HUES48 (cell line): ENCODE measurements at regions not wholly inside any gene's neighbourhood (a gene's known extent, or its start where the extent isn't known, plus 50 kb on each side); places are given as distances from the start of the nearest gene placed in this dataset.

ENCODE experiments used
- H3K27ac ChIP-seq: one replicate; pipeline ENCODE4 v1.7.0; 2013; ENCODE audit warnings: low read depth, low read length, inconsistent platforms
- H3K27me3 ChIP-seq: 2 replicates; pipeline ENCODE4 v1.6.1; 2013; ENCODE audit warnings: mild to moderate bottlenecking, low read length; ENCODE audit not compliant: control insufficient read depth, insufficient read depth
- H3K36me3 ChIP-seq: 2 replicates; pipeline ENCODE4 v1.6.1; 2013; ENCODE audit warnings: low read length; ENCODE audit not compliant: control insufficient read depth, insufficient read depth
- H3K4me1 ChIP-seq: 2 replicates; pipeline ENCODE4 v1.6.1; 2013; ENCODE audit warnings: mild to moderate bottlenecking, low read length; ENCODE audit not compliant: control insufficient read depth, insufficient read depth
- H3K4me3 ChIP-seq: 2 replicates; pipeline ENCODE4 v1.5.1; 2013; ENCODE audit warnings: mild to moderate bottlenecking, low read depth, low read length
- H3K9ac ChIP-seq: 2 replicates; pipeline ENCODE4 v1.6.1; 2013; ENCODE audit warnings: mild to moderate bottlenecking, low read depth, low read length, moderate library complexity
- H3K9me3 ChIP-seq: 2 replicates; pipeline ENCODE4 v1.6.1; 2013; ENCODE audit warnings: low read length; ENCODE audit not compliant: control insufficient read depth, insufficient read depth

DNA sequence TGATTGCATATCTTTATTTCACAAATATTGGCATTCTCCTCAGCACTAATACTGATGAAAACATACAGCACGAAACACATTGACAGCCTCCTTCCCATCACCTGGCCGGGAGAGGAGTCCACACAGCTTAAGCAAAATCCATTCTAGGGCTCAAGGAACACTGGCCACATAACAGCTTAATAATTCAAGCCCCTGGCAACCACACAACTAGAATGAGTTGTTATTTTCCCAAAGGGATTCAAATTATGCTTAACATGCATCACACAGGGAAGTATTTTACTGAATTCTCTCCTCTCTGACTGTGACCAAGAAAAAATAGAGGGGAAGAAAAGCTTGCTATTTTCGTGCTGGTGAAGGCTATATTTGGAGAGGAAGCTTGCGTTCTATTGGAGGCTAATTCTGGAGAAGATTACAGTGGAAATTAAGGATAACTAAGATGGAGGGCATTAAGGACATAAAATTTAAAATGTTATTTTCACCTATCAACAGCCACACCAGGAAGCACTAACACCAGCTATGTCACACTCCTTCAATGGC is 198.5 kb downstream of the ADGRG6 start:
- Histone ChIP-seq H3K9me3 (peaks cover 3% of the 10 kb centered on the region; the same call in 1 of the 2 replicates), H3K27me3 (no peaks in the 10 kb centered on the region), H3K27ac (no peak overlapping the region), H3K4me3 (no peak overlapping the region), H3K9ac (no peak overlapping the region), H3K4me1 (no peaks in the 10 kb centered on the region), H3K36me3 (no peaks in the 10 kb centered on the region)

DNA sequence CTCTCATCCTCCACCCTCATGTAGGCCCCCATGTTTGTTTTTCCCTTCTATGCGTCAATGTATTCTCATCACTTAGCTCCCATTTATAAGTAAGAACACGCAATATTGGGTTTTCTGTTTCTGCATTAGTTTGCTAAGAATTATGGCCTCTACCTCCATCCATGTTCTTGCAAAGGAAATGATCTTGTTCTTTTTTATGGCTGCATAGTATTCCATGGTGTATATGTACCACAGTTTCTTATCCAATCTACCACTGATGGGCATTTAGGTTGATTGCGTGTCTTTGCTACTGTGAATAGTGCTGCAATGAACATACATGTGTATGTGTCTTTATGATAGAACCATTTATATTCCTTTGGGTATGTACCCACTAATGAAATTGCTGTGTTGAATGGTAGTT is 200.0 kb downstream of the ADGRG6 start:
- H3K9ac ChIP-seq = no peak overlapping the region
- no peaks in the 10 kb centered on the region for H3K27me3 ChIP-seq
- H3K4me3 ChIP-seq = no peak overlapping the region
- H3K4me1 ChIP-seq = no peaks in the 10 kb centered on the region
- H3K36me3 ChIP-seq = no peaks in the 10 kb centered on the region
- H3K9me3 ChIP-seq = peaks cover 3% of the 10 kb centered on the region; the same call in 1 of the 2 replicates
- no peak overlapping the region for H3K27ac ChIP-seq

DNA sequence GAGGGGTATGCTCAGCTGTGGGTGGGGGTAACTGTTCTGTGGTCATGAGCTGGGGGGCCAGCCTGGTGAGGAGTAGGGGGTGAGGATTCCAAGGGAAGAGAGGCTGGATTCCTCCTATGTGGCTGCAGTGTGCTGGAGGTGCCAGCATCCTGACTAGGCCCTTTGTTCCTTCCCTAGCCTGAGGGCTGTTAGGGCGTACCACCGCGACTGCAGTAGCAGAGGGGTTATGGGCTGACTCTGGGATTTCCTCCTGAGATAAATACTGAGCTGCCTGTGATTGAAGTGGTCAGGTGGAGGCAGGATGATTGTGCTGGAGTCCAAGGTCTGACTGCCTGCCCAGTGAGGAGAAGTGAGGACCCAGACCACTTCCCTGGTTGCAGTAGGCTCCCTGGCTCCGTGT is 205.3 kb downstream of the ADGRG6 start:
- Histone ChIP-seq H3K4me3 (no peak overlapping the region), H3K9ac (no peak overlapping the region), H3K27ac (no peak overlapping the region), H3K4me1 (no peaks in the 10 kb centered on the region), H3K9me3 (peaks cover under 1% of the 10 kb centered on the region; the same call in 1 of the 2 replicates), H3K27me3 (no peaks in the 10 kb centered on the region), H3K36me3 (no peaks in the 10 kb centered on the region)

DNA sequence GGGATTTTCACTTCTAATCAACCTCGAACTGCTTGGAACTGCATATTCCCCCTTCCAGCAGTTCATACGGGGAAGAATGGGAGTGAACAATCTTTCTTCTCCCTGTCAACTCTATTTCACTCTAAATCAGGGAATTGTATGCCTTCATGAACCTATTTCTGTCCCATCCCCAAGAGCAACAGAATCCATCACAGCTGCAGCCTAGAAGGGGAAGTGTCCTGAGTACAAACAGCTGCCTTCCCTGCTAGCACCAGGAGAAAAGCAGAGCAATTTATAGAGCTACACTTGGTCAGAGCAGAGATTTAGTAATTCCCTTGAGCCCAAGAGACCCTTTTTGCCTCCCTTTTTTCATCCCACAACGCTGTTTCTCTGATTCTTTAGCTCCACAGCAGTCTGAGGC is 208.4 kb downstream of the ADGRG6 start:
- H3K36me3 ChIP-seq = no peaks in the 10 kb centered on the region
- H3K4me3 ChIP-seq = no peak overlapping the region
- no peaks in the 10 kb centered on the region; the same call in 1 of the 2 replicates for H3K9me3 ChIP-seq
- H3K4me1 ChIP-seq = no peaks in the 10 kb centered on the region
- no peak overlapping the region for H3K9ac ChIP-seq
- H3K27ac ChIP-seq = no peak overlapping the region
- no peaks in the 10 kb centered on the region for H3K27me3 ChIP-seq

DNA sequence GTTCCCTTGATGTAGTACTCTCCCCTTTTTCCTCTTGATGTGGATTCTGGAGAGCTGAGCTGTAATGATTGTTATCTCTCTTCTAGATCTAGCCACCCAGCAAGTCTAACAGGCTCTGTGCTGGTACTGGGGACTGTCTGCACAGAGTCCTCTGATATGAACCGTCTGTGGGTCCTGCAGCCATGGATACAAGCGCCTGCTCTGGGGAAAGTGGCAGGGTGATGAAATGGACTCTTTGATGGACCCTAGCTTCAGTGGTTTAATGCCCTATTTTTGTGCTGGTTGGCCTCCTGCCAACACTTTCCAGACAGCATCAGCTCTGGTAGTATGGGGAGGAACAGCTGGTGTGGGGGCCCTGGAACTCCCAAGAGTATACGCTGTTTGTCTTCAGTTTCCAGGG is 216.3 kb downstream of the ADGRG6 start:
- Histone ChIP-seq H3K9me3 (no peaks in the 10 kb centered on the region; the same call in 1 of the 2 replicates), H3K9ac (no peak overlapping the region), H3K4me3 (no peak overlapping the region), H3K4me1 (no peaks in the 10 kb centered on the region), H3K27ac (no peak overlapping the region), H3K27me3 (no peaks in the 10 kb centered on the region), H3K36me3 (no peaks in the 10 kb centered on the region)

DNA sequence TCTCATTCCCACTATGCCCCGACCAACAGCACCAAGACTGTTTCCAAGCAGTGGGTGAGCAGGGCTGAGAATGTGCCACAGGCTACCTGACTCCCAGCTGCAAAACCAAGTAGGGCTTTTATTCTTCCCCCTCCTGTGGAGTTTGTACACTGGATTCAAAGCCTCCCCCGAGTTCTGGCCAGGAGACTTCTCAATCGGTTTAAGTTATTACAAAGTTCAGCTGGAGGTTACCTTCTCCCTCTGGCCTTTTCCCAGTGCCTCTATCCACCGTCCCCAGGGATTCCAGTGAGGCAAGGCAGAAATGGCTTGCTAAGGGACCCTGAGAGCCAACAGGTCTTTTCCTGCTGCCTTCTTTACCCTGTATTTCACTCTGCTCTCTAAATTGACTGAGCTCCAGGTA is 217.0 kb downstream of the ADGRG6 start:
- no peak overlapping the region for H3K4me3 ChIP-seq
- H3K36me3 ChIP-seq = no peaks in the 10 kb centered on the region
- H3K27ac ChIP-seq = no peak overlapping the region
- no peaks in the 10 kb centered on the region for H3K27me3 ChIP-seq
- H3K9ac ChIP-seq = no peak overlapping the region
- no peaks in the 10 kb centered on the region for H3K4me1 ChIP-seq
- H3K9me3 ChIP-seq = no peaks in the 10 kb centered on the region

DNA sequence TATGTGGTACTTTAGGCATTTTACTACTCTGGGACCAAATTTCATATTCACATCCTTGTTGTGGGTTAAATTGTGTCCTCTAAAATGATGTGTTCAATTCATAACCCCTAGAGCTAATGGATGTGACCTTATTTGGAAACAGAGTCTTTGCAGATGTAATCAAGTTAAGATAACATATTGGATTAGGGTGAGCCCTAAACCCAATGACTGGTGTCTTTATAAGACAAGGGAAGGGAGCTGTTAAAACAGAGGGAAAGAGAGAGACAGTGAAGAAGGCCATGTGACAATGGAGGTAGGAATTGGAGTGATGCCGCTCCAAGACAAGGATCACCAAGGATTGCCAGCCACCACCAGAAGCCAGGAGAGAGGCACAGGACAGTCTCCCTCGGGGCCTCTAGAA is 220.0 kb downstream of the ADGRG6 start:
- Histone ChIP-seq H3K9me3 (no peaks in the 10 kb centered on the region), H3K4me1 (no peaks in the 10 kb centered on the region), H3K27me3 (no peaks in the 10 kb centered on the region), H3K4me3 (no peak overlapping the region), H3K9ac (no peak overlapping the region), H3K36me3 (no peaks in the 10 kb centered on the region), H3K27ac (no peak overlapping the region)

DNA sequence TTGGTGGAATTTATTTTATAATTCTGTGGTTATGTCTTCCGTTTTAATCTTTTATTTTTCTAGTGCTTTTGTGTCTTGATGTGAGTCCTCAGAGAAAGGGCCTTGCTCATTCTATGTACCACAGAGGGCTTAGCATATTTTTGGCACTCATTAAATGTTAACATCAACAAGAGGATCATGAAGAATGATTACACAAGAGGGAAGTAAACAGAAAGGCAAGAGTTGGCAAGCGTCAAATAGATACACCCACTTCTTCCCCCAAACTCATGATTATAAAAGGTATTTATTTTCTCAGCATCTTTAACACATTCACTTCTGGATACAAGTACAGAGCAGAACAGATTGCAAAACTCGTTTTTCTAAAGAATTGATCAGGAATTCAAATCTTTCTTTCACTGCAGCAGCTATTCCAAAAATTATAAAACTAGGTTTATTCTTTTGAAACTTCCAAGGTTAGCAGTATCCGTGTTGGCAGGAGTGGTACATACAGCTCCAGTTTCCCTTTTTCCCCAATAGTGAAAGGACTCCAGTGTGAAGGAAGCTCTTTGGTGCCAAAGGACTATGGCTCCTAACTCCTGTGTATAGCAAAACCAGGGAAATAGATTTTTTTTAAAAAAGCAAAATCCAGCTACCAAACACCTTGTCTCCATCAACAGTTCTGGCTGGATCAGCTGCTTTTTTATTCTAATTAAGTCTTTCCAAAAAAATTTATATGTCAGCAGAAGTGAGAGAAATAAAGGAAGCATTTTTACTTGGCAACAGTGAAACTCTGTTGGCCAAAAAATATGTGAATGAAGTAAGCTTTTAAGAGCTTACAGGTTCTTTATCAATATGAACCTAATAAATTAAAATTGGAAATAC is 221.9 kb downstream of the ADGRG6 start:
- Histone ChIP-seq H3K27ac (no peak overlapping the region), H3K4me1 (no peaks in the 10 kb centered on the region), H3K36me3 (no peaks in the 10 kb centered on the region), H3K9me3 (no peaks in the 10 kb centered on the region), H3K4me3 (no peak overlapping the region), H3K9ac (no peak overlapping the region), H3K27me3 (no peaks in the 10 kb centered on the region)

DNA sequence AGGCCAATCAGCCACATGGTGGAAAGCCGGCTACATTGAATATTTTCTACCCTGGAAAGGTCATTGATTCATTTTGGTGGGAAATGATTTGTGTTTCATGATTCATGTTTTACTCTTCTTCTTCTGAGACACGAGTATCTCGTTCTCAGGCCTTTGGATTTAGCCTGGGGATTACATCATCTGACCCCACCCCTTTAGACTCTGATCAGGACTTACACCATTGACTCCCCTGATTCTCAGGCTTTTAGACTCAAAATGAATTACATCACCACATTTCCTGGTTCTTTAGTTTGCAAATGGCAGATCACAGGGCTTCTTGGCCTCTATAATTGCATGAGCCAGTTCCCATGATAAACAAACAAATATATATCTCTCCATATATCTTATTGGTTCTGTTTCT is 228.8 kb downstream of the ADGRG6 start:
- H3K36me3 ChIP-seq = no peaks in the 10 kb centered on the region
- H3K27me3 ChIP-seq = no peaks in the 10 kb centered on the region
- no peak overlapping the region for H3K27ac ChIP-seq
- H3K4me3 ChIP-seq = no peak overlapping the region
- H3K4me1 ChIP-seq = no peaks in the 10 kb centered on the region
- no peak overlapping the region for H3K9ac ChIP-seq
- H3K9me3 ChIP-seq = peaks cover 18% of the 10 kb centered on the region

DNA sequence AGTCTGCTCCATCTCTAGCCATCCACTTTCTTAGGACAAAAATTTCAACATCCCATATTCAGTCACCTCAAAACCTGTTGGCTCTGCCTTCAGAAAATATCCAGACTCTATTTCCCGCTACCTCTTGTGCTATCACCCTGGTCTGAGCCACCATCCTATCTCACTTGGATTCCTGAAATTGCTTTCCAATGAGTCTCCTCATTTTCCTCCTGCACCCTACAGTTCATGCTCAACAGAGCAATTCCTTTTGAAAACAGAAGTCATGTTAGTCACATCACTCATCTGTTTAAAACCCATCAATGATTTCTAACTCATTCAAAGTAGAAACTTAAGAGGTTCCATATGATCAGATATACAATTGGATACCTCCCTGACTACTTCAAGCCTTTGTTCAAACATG is 229.9 kb downstream of the ADGRG6 start:
- Histone ChIP-seq H3K4me1 (no peaks in the 10 kb centered on the region), H3K9me3 (peaks cover 24% of the 10 kb centered on the region), H3K9ac (no peak overlapping the region), H3K27ac (no peak overlapping the region), H3K4me3 (no peak overlapping the region), H3K36me3 (no peaks in the 10 kb centered on the region), H3K27me3 (no peaks in the 10 kb centered on the region)

DNA sequence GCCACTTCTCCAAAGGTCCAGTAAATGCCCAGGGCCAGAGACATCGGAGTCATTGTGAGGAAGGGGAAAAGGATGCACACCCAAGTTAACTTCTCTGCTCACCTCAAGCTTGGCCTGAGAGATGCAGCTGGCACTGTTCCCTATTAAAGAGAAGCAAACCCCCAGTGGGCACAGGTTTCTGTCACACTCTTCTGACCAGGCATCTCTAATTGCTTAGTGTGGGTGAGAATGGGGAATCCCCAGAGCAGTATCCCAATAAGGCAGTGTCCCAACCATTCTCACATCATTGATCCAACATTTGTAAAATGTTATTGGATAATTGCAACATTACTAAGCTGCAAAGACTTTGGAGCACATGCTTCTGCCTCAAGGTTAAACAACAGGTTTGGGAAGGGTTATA is 232.3 kb downstream of the ADGRG6 start:
- H3K4me1 ChIP-seq = no peaks in the 10 kb centered on the region
- no peaks in the 10 kb centered on the region for H3K36me3 ChIP-seq
- H3K4me3 ChIP-seq = no peak overlapping the region
- H3K27ac ChIP-seq = no peak overlapping the region
- no peaks in the 10 kb centered on the region for H3K27me3 ChIP-seq
- peaks cover 25% of the 10 kb centered on the region for H3K9me3 ChIP-seq
- H3K9ac ChIP-seq = no peak overlapping the region
